IMR-90 (cell line): ENCODE measurements at regions not wholly inside any gene's neighbourhood (a gene's known extent, or its start where the extent isn't known, plus 50 kb on each side); places are given as distances from the start of the nearest gene placed in this dataset.

ENCODE experiments used
- BHLHE40 ChIP-seq: fragments of 150-350 bp; IDR thresholded peaks from 2 replicates; pipeline ENCODE4 v1.6.1; 2016; ENCODE audit warnings: mild to moderate bottlenecking, low read depth, low read length
- CEBPB ChIP-seq: IDR thresholded peaks from 2 replicates; pipeline ENCODE4 v1.6.1; 2012; ENCODE audit warnings: low read depth, low read length, improper control_type of control experiment
- CHD1 ChIP-seq: IDR thresholded peaks from 2 replicates; pipeline ENCODE4 v1.6.1; 2012; ENCODE audit warnings: low read depth, low read length, improper control_type of control experiment
- CTCF ChIP-seq: conservative IDR thresholded peaks from 2 replicates; pipeline ENCODE4 v1.5.1; 2012; ENCODE audit warnings: mild to moderate bottlenecking, low read depth, low read length, improper control_type of control experiment
- FOS ChIP-seq: fragments of 150-350 bp; IDR thresholded peaks from 2 replicates; pipeline ENCODE4 v1.6.1; 2016; ENCODE audit warnings: low read depth, low read length
- MAFK ChIP-seq: IDR thresholded peaks from 2 replicates; pipeline ENCODE4 v1.6.1; 2012; ENCODE audit warnings: low read depth, low read length, improper control_type of control experiment
- MAZ ChIP-seq: IDR thresholded peaks from 2 replicates; pipeline ENCODE4 v1.6.1; 2012; ENCODE audit warnings: low read depth, mild to moderate bottlenecking, low read length, improper control_type of control experiment, moderate library complexity, borderline replicate concordance
- MXI1 ChIP-seq: IDR thresholded peaks from 2 replicates; pipeline ENCODE4 v1.6.1; 2012; ENCODE audit warnings: low read depth, mild to moderate bottlenecking, low read length, moderate library complexity, borderline replicate concordance
- NFE2L2 ChIP-seq: fragments of 150-350 bp; IDR thresholded peaks from 2 replicates; pipeline ENCODE4 v1.6.1; 2016; ENCODE audit warnings: low read depth, mild to moderate bottlenecking, low read length
- POLR2A ChIP-seq: IDR thresholded peaks from 2 replicates; pipeline ENCODE4 v1.6.1; 2012; ENCODE audit warnings: mild to moderate bottlenecking, low read depth, low read length
- RAD21 ChIP-seq: IDR thresholded peaks from 2 replicates; pipeline ENCODE4 v1.6.1; 2012; ENCODE audit warnings: low read length, improper control_type of control experiment
- RCOR1 ChIP-seq: IDR thresholded peaks from 2 replicates; pipeline ENCODE4 v1.6.1; 2012; ENCODE audit warnings: mild to moderate bottlenecking, low read length, improper control_type of control experiment; ENCODE audit not compliant: insufficient replicate concordance
- RFX5 ChIP-seq: IDR thresholded peaks from 2 replicates; pipeline ENCODE4 v1.8.0; 2012; ENCODE audit warnings: low read depth, mild to moderate bottlenecking, low read length, moderate library complexity
- USF2 ChIP-seq: fragments of 150-350 bp; IDR thresholded peaks from 2 replicates; pipeline ENCODE4 v1.6.1; 2017; ENCODE audit warnings: mild to moderate bottlenecking, antibody characterized with exemption, low read length, low read depth

GRCh38 chrX:114500622-114501021, 83.3 kb upstream of the HTR2C start:
- TF ChIP-seq RCOR1 (no peak), MXI1 (no peak), POLR2A (no peak), RAD21 (no peak), RFX5 (no peak), CTCF (no peak), USF2 (no peak), MAZ (no peak), CEBPB (no peak), MAFK (no peak), BHLHE40 (no peak), NFE2L2 (no peak), FOS (no peak), CHD1 (no peak)
